Nucleus accumbens (tissue), 56 donors: ENCODE measurements at regions not wholly inside any gene's neighbourhood (a gene's known extent, or its start where the extent isn't known, plus 50 kb on each side); places are given as distances from the start of the nearest gene placed in this dataset.

ENCODE experiments used
- DNase-seq, 56 donors: peaks; one replicate each; lab custom pipeline; 2025; lab: John Stamatoyannopoulos, UW

DNA sequence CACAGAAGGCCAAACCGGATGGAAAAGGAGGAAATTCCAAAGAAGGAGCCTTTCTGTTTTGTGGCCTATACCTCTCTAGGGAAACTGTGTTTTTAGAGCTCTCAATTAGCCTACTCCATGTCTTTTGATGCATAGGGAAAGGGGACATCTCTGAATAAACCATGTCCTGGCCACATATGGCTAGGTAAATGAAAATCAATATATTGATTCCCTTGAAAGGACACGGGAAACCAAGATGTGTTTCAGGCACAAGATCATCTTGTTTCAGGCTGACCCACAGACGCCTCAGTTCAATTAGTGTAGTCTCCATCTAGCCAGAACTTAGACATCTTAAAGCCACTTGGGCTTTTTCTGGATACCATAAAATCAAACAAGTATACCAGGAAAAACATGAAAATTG lies 363.1 kb downstream of the ENC1 start:
- no peak for DNase-seq

DNA sequence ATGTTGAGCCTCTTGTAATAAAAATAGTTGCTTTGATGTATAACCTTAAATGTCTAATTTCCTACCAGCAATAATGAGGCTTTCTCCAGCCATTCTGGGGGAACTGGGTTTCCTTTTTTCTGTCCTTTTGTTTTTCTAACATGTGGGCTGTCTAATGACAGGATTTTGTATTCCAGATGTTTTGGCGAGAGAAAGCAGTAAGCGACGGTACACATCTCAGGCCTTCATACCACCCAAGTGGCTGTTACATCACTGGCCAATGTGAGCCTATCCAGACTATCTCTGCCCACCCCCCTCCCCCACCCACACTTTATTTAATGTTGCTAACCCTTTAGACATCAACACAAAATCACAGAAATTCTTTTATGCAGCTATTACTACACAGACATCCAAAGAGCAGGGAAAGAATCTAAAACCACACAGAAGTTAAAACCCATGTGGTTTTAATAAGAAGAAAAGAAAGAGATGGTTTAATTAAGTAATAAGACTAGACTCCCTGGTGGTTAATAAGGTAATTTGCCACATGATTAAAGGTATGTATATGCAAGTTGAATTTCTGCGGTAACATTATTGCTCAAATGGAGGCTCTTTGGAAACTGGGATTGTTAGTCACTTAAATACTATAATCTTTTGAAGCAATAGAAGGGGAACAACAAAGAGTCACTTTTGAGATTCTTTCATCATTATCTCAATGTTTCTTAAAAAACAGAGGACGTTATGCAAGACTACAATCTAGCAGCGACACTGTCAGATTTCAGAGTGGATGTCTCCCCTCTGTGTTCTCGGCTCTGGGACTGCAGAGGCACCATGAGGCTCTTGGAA lies 365.1 kb downstream of the ENC1 start:
- DNase-seq: no peak

DNA sequence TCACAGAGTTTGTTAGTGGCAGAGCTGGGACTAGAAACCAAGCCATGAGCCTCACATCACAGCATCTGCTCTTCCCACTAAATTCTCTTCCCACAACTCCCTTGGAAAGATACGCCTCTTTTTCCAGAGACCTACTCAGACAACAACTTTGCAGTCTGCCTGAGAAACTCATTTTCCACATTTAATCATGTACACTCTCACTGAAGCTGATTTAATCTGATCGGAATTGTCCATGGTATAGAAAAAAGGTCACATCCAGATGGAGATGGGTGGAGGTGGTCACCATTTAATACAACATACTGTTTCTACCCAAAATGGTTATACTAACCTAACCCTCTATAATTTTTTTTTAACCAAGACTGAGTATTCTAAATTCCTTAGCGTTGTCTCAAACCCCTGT lies 366.2 kb downstream of the ENC1 start:
- no peak for DNase-seq

DNA sequence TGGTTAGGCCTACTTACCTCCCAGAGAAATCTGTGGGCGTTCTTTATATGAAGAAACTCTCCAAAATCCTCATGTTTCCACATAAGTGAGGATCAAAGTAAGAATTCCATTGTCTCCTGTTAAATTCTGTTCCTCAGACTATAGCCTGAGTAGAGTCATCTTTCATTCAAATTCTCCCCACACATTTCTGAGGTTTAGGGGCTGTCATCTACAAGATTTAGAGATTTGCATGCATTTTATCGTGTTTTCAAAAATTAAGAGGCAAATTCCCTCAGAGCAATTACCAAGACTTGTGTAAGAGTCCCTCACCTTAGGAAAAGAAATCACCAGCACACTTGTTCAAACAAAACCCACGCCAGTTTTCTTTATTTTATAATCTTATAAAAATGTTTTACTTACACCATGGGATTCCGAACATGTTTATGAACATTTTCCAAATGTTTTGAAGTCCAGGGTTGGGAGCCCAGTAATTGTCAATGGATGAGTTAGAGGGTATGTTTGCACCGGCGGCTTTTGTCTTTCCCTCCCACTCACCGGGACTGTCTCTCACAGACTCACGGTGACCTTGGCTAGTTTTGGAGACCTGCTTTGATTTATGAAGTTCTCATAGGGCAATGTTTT lies 367.6 kb downstream of the ENC1 start:
- no peak for DNase-seq

DNA sequence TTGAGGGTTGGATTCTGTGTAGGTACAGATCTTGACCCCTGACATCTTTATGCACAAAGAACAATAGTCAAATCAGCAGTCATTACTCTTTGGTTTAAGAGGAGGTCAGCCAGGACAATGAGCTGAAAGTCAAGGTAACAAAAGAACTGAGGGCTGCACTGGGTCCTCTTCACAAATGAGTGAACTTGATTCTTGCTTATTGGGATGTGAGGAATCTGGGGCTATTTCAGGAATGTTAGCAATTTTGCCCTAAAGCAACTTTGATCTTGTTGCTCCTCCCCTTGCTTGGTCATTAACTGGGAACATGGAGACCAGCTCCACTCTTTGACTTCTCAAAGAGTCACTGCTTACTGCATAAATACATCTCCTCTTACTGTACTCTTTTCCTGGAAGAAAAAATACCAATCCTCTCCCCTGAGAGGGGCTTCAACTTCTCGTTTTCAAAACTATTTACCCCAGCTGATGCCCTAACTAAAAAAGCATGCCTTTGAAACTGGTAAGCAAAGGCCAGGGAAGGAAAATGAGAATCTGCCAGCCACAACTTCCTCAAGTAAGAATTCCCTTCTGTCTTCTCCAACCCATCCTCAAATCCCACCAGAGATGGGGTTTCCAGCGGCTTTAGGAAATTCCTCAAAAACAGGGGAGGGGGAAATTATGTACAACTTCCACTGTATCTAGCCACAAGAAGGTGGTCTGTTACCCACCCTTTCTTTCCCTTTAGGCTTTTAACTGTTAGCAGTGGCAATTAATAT lies 368.3 kb downstream of the ENC1 start:
- DNase-seq: no peak

DNA sequence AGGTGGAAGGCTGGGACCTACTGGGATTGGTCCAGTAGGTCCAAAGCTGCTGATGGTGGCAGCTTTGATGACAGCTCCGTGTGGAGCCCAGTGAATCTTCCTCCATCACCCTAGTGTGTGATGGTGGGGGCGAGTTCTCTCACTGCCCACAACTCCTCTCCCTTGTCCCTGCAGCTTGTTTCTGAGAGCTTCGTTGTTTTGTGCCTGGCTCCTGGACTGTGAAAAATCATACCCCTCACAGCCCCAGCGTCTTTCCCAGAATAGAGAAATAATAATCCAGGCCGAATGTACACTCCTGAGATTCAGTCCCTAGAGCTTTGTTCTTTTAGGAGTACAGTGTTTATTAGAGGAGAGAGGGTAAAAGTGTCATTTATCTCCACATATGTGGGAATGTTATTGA lies 372.2 kb downstream of the ENC1 start:
- DNase-seq: no peak

DNA sequence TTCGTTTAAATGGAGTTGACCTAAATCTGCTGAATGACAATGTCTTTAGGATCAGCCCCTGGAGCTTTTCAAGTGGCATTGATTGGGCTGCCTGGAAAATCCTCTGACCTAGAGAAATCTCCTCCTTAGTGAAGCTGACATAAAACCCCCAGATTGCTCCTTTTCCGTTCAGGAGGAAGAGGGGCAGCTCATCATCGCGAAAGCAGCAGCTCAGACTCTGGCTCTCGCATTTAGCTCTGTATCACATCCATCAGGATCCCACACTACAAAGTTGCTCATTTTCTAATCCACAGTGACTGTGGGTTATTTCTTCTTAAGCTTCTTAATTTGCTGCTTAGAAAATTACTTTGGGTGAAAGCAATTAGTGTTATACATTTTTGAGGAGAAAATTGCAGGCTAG lies 373.7 kb downstream of the ENC1 start:
- DNase-seq: no peak

DNA sequence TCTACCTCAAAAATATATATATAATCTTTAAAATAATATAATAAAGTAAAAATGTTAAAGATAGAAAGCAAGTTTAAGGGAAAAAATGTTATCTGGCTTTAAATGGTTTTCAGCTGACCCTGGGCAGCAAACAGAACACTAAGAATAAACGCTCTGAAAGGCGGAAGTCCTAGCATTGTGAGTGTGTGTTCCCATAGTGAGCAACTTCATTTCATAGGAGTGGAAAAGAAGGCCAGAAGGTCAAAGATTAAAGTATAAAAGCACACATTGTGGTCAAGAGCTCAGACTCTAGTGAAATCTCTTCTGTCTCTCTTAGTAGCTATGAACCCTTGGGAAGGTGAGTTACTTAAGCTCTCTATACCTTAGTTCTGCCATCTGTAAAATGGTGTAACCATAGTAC lies 374.4 kb downstream of the ENC1 start:
- DNase-seq: no peak

DNA sequence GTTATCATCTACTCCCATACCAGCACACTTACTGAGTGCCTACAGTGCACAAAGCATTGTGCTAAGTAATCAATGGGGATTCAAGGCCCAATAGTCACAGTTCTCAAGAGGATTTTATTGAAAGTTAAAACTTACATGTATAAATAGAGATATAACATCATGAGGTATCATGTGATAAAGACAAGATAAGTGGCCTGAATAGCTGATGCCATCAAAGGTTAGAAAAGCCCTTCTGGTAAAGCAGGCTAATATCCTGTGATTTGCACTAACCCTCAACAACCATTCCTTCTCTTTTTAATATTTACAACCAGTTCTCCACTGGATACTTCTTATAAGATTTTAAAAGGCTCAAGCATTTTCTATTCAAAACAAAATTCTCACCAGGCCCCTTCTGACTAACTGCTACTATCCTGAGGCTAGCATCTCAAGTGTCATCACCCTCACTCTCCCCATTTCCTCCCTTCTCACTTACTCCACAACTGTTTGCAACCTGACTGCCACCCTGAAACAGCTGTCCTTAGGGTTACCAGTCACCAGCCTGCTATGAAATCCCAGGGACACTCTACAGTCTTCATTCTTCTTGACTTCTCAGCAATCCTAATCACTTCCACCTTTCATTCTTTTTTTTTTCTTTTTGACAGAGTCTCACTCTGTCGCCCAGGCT lies 377.9 kb downstream of the ENC1 start:
- DNase-seq: no peak

DNA sequence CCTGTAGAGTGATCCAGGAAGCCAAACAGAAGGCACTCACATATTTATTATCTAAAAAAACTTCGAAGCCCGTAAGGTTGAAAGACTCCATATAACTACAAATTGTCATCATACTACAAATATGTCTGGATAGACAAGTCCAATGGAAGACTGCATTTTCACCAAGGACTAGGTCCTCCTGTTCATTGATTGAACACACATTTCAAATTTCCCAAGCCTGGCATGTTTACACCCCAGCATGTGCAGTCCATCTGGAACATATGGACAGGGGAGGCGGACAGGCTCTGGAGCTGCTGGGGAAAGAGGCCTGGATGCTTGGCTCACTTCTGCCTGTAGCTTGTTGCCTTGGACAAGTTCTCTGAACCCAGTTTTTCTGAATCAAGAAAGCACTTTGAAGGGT lies 378.7 kb downstream of the ENC1 start:
- no peak for DNase-seq

DNA sequence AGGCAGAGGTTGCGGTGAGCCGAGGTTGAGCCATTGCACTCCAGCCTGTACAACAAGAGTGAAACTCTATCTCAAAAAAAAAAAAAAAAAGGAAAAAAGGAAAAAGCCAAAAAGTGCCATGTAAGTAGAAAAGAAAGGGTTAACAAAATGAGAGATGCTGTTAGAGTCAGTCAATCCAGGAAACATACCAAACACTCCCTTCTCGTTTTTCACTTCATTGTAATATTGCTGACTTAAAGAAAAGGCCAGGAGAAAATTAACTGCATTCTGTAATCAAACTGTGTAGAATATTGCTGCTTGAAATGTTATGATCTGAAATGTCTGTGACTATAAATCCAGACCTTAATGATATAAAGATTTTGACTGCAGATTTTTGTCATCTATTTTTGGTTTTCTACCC lies 379.1 kb downstream of the ENC1 start:
- no peak for DNase-seq

DNA sequence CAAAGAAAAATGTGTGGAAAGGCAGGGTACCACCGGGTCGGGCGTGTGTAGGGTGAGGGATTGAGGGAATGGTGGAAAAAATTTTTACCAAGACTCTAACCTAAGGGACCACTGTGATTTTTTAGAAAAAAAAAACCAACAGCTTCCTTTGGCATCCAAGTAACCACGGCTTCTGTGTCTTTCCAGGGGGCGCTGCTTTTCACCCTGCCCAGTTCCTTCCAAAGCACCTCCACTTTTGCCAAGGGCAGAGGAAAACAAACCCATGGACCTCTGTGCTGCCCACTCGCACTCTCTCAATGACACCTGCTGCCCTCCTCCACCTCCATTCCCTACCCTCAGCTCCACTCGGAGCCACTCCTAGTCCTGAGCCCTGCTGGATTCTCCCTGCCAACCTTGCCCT lies 381.0 kb downstream of the ENC1 start:
- DNase-seq: no peak

DNA sequence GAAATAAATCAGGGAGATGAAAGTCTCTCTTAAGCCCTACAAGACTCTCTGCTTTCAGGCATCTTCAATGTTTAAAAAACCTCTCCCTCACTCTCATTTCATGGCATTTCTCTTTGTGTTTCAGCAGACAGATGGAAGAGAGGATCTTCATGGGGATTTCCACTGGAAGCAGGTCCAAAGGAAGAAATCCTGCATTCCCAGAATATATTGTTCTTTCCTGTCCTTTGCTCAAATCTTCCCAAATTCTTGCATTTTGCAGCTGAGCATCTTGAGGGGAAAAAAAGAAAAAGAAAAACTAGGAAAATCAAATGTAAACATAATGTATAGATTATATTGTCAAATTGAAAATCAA lies 382.2 kb downstream of the ENC1 start:
- DNase-seq: no peak

DNA sequence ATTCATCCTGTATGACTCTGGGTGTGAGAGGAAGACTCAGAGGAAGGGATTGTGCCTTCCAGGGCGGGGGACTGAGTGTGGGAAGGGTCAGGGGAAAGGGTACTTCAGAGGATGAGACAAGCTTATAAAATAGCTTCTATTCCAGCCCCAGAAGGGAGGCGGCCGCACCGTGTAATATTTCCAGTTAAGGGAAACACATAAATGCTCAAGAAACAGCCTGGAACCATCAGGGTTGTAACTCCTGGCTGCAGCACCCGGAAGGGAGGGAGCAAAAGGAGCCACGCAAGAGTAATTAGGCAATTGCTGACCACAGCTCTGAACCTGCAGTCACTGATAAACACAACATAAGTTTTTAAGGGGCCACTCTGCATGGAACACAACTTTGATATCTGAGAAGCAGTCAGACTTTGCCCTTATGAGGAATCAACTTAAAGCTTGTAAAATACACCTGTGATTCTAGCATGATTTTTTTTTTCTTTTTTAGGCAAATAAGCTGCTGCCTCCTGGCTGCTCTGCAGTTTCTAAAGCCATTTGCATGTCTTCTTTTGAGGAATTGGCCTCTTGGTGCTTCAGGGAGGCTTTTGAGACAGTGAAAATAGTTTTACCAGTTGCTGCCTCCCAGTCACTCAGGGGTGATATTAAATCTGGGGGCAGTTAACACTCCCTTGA lies 382.7 kb downstream of the ENC1 start:
- DNase-seq: no peak

DNA sequence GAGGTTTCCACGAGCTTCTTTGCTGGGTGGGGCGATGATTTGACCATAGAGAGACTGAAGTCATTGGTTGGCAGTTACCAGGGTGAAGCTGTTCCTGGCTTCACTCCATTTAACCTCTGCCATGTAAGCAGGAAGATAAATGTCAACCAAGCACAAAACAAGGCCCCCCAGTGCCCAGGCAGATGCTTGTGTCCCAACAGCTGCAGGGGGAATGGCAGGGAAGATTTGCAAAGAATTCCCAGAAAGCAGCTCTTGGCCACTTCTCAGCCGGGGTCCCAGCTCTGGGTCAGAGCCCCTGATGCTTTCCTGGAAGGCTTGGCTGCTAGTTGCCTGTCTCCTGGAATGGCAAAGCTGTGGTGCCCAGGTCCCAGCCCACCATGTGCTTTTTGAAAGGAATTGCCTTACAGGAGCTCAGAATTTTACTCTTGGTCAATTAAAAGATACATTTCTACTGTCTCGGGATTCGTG lies 383.4 kb downstream of the ENC1 start:
- no peak for DNase-seq

DNA sequence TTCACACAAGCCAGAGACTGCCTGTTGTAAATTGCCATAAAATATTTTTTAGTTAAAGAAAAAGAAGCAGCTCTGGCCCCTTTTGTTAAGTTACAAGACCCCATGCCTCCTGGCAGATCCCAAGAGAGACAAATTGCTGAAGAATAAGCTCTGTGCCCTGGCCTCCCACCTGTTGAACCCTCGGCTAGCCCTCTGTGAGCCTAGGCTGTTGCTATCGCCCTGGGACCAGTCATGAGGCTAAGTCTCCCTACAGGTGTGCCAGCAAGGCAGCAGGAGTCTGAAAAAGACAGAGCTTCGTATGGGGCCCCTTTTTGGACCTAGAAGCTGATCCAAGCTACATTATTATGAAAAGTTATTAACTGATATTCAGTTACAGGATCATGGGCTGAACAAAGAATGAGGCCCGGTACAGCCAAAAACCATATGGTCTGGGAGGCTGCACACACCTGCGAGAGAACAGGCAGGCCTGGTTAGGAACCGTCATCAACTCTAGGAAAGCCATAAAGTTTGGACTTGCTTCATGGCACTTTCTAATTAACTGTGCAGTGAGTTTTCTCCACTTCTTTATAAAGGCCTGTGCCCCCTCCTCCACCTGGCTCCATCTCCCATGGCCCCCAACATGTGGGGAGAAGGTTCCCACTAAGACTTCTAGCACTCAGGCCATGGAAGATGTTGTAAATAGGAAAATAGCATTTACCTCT lies 384.7 kb downstream of the ENC1 start:
- DNase-seq: no peak

DNA sequence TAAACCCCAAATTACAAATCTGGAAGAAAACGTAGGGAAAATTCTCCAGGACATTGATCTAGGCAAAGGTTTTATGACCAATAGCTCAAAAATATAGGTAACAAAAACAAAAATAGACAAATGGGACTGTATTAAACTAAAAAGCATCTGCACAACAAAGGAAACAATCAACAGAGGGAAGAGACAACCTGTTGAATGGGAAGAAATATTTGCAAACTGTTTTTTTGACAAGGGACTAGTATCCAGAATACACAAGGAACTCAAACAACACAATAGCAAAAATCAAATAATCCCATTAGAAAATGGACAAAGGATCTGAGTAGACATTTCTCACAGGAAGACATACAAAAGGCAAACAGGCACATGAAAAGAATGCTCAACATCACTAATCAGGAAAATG lies 386.3 kb downstream of the ENC1 start:
- no peak for DNase-seq

DNA sequence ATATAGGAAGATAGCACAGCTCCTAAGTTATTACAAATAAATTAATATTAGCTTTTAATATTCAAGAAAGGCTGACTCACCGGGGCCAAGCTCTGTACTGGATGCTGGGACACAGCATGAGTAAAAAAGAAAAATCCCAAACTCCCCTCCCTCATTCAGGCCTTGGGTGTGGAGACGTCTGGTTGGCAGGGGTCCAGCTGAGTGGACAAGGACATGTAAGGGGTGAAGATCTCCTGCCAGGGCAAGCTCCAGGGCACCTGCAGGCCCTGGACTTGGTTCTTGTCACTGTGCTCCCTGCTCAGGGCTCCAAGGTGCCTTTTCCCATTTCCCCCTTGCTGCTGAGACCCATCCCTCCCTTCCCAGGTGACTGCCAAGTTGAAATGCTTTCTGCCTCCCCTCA lies 388.5 kb downstream of the ENC1 start:
- DNase-seq: no peak

DNA sequence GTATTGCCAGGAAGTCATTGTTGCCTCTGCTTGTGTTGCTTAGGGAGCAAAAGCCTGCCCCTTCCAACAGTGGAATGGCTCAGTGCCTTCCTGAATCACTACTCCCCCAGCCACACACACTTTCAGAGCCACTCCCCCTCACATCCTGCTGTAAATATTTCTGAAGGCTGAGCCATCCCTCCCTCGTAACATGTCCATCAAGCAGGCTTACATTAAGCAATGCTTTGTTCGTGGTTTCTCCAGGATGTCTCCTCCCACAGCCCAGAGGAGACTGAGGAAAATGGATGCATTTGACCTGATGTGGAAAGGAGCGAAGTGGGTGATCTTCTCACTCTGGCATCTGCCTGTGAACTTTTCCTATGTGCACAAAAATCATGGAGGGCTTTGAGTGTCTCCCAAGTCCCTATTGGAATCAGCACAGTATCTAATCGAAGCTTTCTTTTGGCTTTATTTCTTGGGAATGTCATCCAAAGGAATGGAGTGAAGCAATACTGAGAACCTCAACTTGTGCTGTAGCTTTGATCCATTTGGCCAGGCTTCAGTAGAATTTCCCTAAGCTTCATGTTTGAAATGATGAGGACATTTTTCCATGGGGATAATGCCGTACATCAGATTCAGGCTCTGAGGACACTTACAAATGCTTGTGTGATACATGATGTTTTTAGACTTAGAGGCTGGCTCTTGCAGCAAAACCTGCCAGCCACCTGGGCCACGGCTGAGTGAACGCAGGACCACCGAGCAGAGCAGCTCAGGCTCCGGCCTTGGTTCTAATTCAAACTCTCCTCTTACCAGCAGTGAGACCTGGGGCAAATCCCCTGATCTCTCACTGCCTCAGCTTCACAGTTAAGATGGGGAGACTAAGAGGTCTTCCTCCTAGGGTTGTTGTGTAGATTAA lies 389.1 kb downstream of the ENC1 start:
- peak in 1 of 56 donors; percentile 2 for DNase-seq
